ENCODE measurements at regions not wholly inside any gene's neighbourhood (a gene's known extent, or its start where the extent isn't known, plus 50 kb on each side); places are given as distances from the start of the nearest gene placed in this dataset.

GRCh38 chr2:191578031-191578430, 99.9 kb upstream of the NABP1 start:
- TF ChIP-seq CTCF (IDR thresholded peaks at IDR 0.05; ENCODE audit: low read depth, low read length) (no peak), EZH2phosphoT487 (IDR thresholded peaks at IDR 0.05; ENCODE audit: low read depth) (no peak)

Measured in OCI-LY3 (cell line).